Astrocyte (in vitro differentiated cells and primary cell): ENCODE measurements at regions not wholly inside any gene's neighbourhood (a gene's known extent, or its start where the extent isn't known, plus 50 kb on each side); places are given as distances from the start of the nearest gene placed in this dataset.
A peak's percentile ranks its signal among the peaks of the same experiment; 100 is the strongest.

Source experiments
- DNase-seq: peaks from one replicate; pipeline ENCODE4 v3.0.0-alpha.2; 2010; ENCODE audit warnings: low read depth
- FAIRE-seq: peaks from 2 replicates; lab custom pipeline; 2011; peaks lifted over from hg19 to GRCh38; lab: Jason Lieb, UNC
- H2AFZ ChIP-seq: 2 replicates; pipeline ENCODE4 v1.6.0; 2012; ENCODE audit warnings: low read depth, low read length, inconsistent platforms
- H3K27ac ChIP-seq: 2 replicates; pipeline ENCODE4 v1.5.1; 2011; ENCODE audit warnings: low read depth, low read length, inconsistent platforms
- H3K27me3 ChIP-seq: 2 replicates; pipeline ENCODE4 v1.6.0; 2011; ENCODE audit warnings: low read length, inconsistent platforms; ENCODE audit not compliant: insufficient read depth
- H3K36me3 ChIP-seq: 2 replicates; pipeline ENCODE4 v1.5.1; 2011; ENCODE audit warnings: low read length, inconsistent platforms; ENCODE audit not compliant: insufficient read depth
- H3K4me1 ChIP-seq: 2 replicates; pipeline ENCODE4 v1.5.1; 2011; ENCODE audit warnings: low read length, inconsistent platforms; ENCODE audit not compliant: insufficient read depth
- H3K4me2 ChIP-seq: 2 replicates; pipeline ENCODE4 v1.6.0; 2012; ENCODE audit warnings: low read length, inconsistent platforms
- H3K4me3 ChIP-seq: 2 replicates; pipeline ENCODE4 v1.5.1; 2011; ENCODE audit warnings: low read depth, mild to moderate bottlenecking, low read length, inconsistent platforms; ENCODE audit not compliant: insufficient read depth
- H3K79me2 ChIP-seq: 2 replicates; pipeline ENCODE4 v1.6.0; 2012; ENCODE audit warnings: mild to moderate bottlenecking, low read length, inconsistent platforms; ENCODE audit not compliant: insufficient read depth
- H3K9ac ChIP-seq: 2 replicates; pipeline ENCODE4 v1.6.0; 2012; ENCODE audit warnings: mild to moderate bottlenecking, low read length, inconsistent platforms
- H3K9me3 ChIP-seq: 2 replicates; pipeline ENCODE4 v1.5.1; 2012; ENCODE audit warnings: low read depth, mild to moderate bottlenecking, low read length, inconsistent platforms; ENCODE audit not compliant: insufficient read depth
- H4K20me1 ChIP-seq: 2 replicates; pipeline ENCODE4 v1.6.0; 2012; ENCODE audit warnings: low read length, inconsistent platforms; ENCODE audit not compliant: insufficient read depth
- H3K27ac Mint-ChIP-seq: one replicate; pipeline ENCODE4 v1.8.0; 2021; ENCODE audit warnings: mild to moderate bottlenecking, mixed read lengths; ENCODE audit not compliant: unreplicated experiment
- H3K27me3 Mint-ChIP-seq: one replicate; pipeline ENCODE4 v1.8.0; 2021; ENCODE audit warnings: low read depth, mixed read lengths; ENCODE audit not compliant: unreplicated experiment
- H3K36me3 Mint-ChIP-seq: one replicate; pipeline ENCODE4 v1.8.0; 2021; ENCODE audit warnings: low read depth, mixed read lengths; ENCODE audit not compliant: unreplicated experiment
- H3K4me1 Mint-ChIP-seq: one replicate; pipeline ENCODE4 v1.8.0; 2021; ENCODE audit warnings: low read depth, mixed read lengths; ENCODE audit not compliant: unreplicated experiment
- H3K4me3 Mint-ChIP-seq: one replicate; pipeline ENCODE4 v1.8.0; 2021; ENCODE audit warnings: mild to moderate bottlenecking, moderate library complexity, mixed read lengths; ENCODE audit not compliant: unreplicated experiment
- H3K9me3 Mint-ChIP-seq: one replicate; pipeline ENCODE4 v1.8.0; 2021; ENCODE audit warnings: mild to moderate bottlenecking, mixed read lengths; ENCODE audit not compliant: unreplicated experiment
- EZH2 ChIP-seq: IDR thresholded peaks from 2 replicates; pipeline ENCODE4 v1.6.1; 2012; ENCODE audit warnings: mild to moderate bottlenecking, low read length, inconsistent platforms; ENCODE audit not compliant: insufficient read depth
- TF ChIP-seq, protein P1 (sequence below): IDR thresholded peaks from 2 replicates; pipeline ENCODE4 v1.5.1; 2011; ENCODE audit warnings: low read depth, mild to moderate bottlenecking, inconsistent platforms, low read length, moderate library complexity; ENCODE audit not compliant: insufficient read depth

DNA sequence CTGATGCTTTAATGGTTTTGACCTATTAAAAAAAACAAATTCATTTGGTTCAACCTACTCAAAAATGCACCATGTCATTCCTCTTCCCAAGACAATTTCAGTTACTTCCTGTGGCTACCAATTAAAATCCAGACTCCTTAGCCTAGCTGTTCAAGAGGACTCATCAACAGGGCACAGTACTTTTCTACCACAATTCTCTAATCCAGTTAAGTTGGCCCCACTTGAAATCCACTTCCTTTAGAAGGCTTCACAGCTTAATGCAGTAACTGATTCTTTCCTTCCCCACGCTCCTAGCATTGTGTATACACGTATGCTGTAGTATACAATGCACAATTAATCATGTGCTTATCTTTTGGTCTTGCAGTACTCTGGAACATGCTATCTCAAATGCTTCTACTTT, 129.8 kb downstream of the UGT8 start:
- no peaks in the 10 kb centered on the region for H3K27me3 Mint-ChIP-seq
- H3K4me1 Mint-ChIP-seq, result peaks cover 3% of the 10 kb centered on the region
- DNase-seq (no peak), FAIRE-seq (no peak)
- H3K9me3 ChIP-seq, result no peaks in the 10 kb centered on the region
- H3K27ac ChIP-seq, result no peak overlapping the region
- no peaks in the 10 kb centered on the region for H3K36me3 Mint-ChIP-seq
- H2AFZ ChIP-seq, result no peak overlapping the region
- H4K20me1 ChIP-seq, result no peaks in the 10 kb centered on the region
- H3K79me2 ChIP-seq, result no peaks in the 10 kb centered on the region
- no peaks in the 10 kb centered on the region for H3K27me3 ChIP-seq
- no peak overlapping the region for H3K4me3 Mint-ChIP-seq
- no peak overlapping the region for H3K4me2 ChIP-seq
- no peak overlapping the region for H3K9ac ChIP-seq
- no peak overlapping the region for H3K27ac Mint-ChIP-seq
- no peaks in the 10 kb centered on the region for H3K4me1 ChIP-seq
- TF ChIP-seq, protein P1, sequence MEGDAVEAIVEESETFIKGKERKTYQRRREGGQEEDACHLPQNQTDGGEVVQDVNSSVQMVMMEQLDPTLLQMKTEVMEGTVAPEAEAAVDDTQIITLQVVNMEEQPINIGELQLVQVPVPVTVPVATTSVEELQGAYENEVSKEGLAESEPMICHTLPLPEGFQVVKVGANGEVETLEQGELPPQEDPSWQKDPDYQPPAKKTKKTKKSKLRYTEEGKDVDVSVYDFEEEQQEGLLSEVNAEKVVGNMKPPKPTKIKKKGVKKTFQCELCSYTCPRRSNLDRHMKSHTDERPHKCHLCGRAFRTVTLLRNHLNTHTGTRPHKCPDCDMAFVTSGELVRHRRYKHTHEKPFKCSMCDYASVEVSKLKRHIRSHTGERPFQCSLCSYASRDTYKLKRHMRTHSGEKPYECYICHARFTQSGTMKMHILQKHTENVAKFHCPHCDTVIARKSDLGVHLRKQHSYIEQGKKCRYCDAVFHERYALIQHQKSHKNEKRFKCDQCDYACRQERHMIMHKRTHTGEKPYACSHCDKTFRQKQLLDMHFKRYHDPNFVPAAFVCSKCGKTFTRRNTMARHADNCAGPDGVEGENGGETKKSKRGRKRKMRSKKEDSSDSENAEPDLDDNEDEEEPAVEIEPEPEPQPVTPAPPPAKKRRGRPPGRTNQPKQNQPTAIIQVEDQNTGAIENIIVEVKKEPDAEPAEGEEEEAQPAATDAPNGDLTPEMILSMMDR, result no peak
- no peak for TF ChIP-seq EZH2
- no peaks in the 10 kb centered on the region for H3K9me3 Mint-ChIP-seq
- H3K36me3 ChIP-seq, result no peaks in the 10 kb centered on the region
- no peak overlapping the region for H3K4me3 ChIP-seq

DNA sequence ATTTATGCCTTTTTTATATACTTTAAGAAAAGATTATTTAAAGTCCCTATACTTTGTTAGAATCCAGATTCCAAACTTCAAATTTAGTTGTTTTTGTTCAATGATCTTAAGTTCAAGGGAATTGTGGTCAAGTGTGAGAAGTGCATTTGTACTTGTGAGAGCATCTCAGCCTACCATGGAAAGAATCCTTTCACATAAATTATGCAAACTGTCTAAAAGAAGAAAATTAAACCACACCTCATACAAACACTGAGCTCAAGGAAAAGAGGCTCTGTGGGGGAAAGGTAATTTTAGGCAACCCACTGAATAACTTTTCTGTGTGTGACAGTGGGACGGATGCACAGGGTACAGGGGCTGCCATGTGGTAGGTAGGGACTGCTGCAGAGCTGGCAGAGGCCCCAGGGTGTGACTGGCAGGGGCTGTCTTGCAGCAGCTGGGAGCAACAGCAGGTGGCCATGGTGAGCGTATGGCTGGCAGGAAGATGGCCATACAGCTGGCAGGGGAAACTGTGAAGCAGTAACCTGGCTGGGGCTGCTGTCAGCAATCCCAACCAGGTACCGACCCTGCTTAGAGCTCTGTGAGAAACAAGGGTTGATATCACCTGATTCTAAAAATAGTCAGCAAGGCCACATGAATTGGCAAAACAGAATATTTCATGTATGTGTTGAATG, 130.6 kb downstream of the UGT8 start:
- Histone ChIP-seq H3K9me3 (no peaks in the 10 kb centered on the region), H3K36me3 (no peaks in the 10 kb centered on the region), H3K4me2 (no peak overlapping the region), H3K4me3 (no peak overlapping the region), H3K27me3 (no peaks in the 10 kb centered on the region), H2AFZ (no peak overlapping the region), H3K9ac (no peak overlapping the region), H3K27ac (no peak overlapping the region), H4K20me1 (no peaks in the 10 kb centered on the region), H3K79me2 (no peaks in the 10 kb centered on the region), H3K4me1 (no peaks in the 10 kb centered on the region)
- no peaks in the 10 kb centered on the region for H3K27me3 Mint-ChIP-seq
- no peak overlapping the region for H3K4me3 Mint-ChIP-seq
- no peaks in the 10 kb centered on the region for H3K9me3 Mint-ChIP-seq
- DNase-seq, result no peak
- no peaks in the 10 kb centered on the region for H3K36me3 Mint-ChIP-seq
- no peak overlapping the region for H3K27ac Mint-ChIP-seq
- peaks cover 5% of the 10 kb centered on the region for H3K4me1 Mint-ChIP-seq
- TF ChIP-seq EZH2, result no peak
- TF ChIP-seq, protein P1, result no peak
- no peak for FAIRE-seq

DNA sequence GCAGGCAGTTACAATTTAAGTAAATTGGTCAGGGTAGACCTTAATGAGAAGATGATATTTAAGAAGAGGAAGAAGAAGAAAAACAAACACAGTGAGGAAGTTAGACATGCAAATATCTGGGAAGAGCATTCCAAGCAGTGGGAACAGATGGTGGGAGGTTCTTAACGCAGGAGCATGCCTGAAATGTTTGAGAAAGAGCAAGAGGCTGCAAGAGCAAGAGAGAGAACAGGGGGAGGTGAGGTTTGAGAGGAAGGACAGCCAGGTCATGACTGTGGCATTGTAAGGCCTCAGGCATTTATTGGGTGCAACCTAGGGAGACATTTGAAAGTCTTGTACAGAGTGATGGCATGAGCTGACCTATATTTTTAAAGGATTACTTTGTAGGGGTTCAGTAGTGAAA, 136.0 kb downstream of the UGT8 start:
- DNase-seq (peak; percentile 3), FAIRE-seq (no peak)
- no peak overlapping the region for H3K27ac ChIP-seq
- peak overlapping the region; percentile 30 for H3K4me3 Mint-ChIP-seq
- H3K4me2 ChIP-seq, result no peak overlapping the region
- no peaks in the 10 kb centered on the region for H3K9me3 ChIP-seq
- H3K27ac Mint-ChIP-seq, result peak overlapping the region; percentile 77
- no peaks in the 10 kb centered on the region for H3K27me3 ChIP-seq
- H3K4me3 ChIP-seq, result no peak overlapping the region
- H3K27me3 Mint-ChIP-seq, result no peaks in the 10 kb centered on the region
- H3K36me3 ChIP-seq, result no peaks in the 10 kb centered on the region
- no peaks in the 10 kb centered on the region for H3K36me3 Mint-ChIP-seq
- H2AFZ ChIP-seq, result no peak overlapping the region
- H3K9me3 Mint-ChIP-seq, result no peaks in the 10 kb centered on the region
- peaks cover 13% of the 10 kb centered on the region for H3K4me1 Mint-ChIP-seq
- no peak overlapping the region for H3K9ac ChIP-seq
- no peaks in the 10 kb centered on the region for H3K4me1 ChIP-seq
- no peak for TF ChIP-seq EZH2
- TF ChIP-seq, protein P1, result no peak
- no peaks in the 10 kb centered on the region for H3K79me2 ChIP-seq
- no peaks in the 10 kb centered on the region for H4K20me1 ChIP-seq
